Chondrocyte (in vitro differentiated cells): ENCODE measurements at regions not wholly inside any gene's neighbourhood (a gene's known extent, or its start where the extent isn't known, plus 50 kb on each side); places are given as distances from the start of the nearest gene placed in this dataset.

Experiments
- DNase-seq: peaks from one replicate; pipeline ENCODE4 v3.0.0; 2021; ENCODE audit warnings: mixed read lengths, low spot score
- H3K27ac Mint-ChIP-seq: one replicate; pipeline ENCODE4 v1.8.0; 2021; ENCODE audit warnings: mild to moderate bottlenecking, moderate library complexity, mixed read lengths; ENCODE audit not compliant: unreplicated experiment
- H3K27me3 Mint-ChIP-seq: 2 replicates; pipeline ENCODE4 v1.8.0; 2021; ENCODE audit warnings: low read depth, mixed read lengths
- H3K36me3 Mint-ChIP-seq: 2 replicates; pipeline ENCODE4 v1.8.0; 2021; ENCODE audit warnings: low read depth, mixed read lengths
- H3K4me1 Mint-ChIP-seq: 2 replicates; pipeline ENCODE4 v1.8.0; 2021; ENCODE audit warnings: low read depth, mild to moderate bottlenecking, mixed read lengths
- H3K4me3 Mint-ChIP-seq: one replicate; pipeline ENCODE4 v1.8.0; 2021; ENCODE audit warnings: mild to moderate bottlenecking, moderate library complexity, mixed read lengths; ENCODE audit not compliant: unreplicated experiment
- H3K9me3 Mint-ChIP-seq: 2 replicates; pipeline ENCODE4 v1.8.0; 2021; ENCODE audit warnings: low read depth, mixed read lengths
- CTCF ChIP-seq: fragments of 200-600 bp; sonication (generic); IDR thresholded peaks from 2 replicates; pipeline ENCODE4 v1.5.0; 2021; ENCODE audit warnings: antibody characterized with exemption, mild to moderate bottlenecking, moderate library complexity

GRCh38 chr12:60035835-60036234 lies 440.0 kb downstream of the SLC16A7 start:
- no peak for DNase-seq
- H3K27ac Mint-ChIP-seq = no peak overlapping the region
- TF ChIP-seq CTCF = no peak

GRCh38 chr12:60042835-60043234 lies 447.0 kb downstream of the SLC16A7 start:
- H3K9me3 Mint-ChIP-seq = no peaks in the 10 kb centered on the region
- H3K27me3 Mint-ChIP-seq = peaks cover 2% of the 10 kb centered on the region
- no peak overlapping the region for H3K4me3 Mint-ChIP-seq
- peaks cover 15% of the 10 kb centered on the region for H3K4me1 Mint-ChIP-seq
- H3K27ac Mint-ChIP-seq = no peak overlapping the region
- DNase-seq = no peak
- no peak for TF ChIP-seq CTCF
- H3K36me3 Mint-ChIP-seq = no peaks in the 10 kb centered on the region

More at GRCh38 chr12:60035835-60036234, 440.0 kb downstream of the SLC16A7 start:
- Mint-ChIP-seq H3K9me3 (peaks cover 11% of the 10 kb centered on the region), H3K27me3 (peaks cover 4% of the 10 kb centered on the region), H3K4me3 (no peak overlapping the region), H3K36me3 (peaks cover 1% of the 10 kb centered on the region), H3K4me1 (no peaks in the 10 kb centered on the region)

GRCh38 chr12:60043236-60043635 lies 447.4 kb downstream of the SLC16A7 start:
- no peak for TF ChIP-seq CTCF
- H3K4me3 Mint-ChIP-seq = no peak overlapping the region
- H3K36me3 Mint-ChIP-seq = no peaks in the 10 kb centered on the region
- peaks cover 15% of the 10 kb centered on the region for H3K4me1 Mint-ChIP-seq
- H3K27ac Mint-ChIP-seq = no peak overlapping the region
- no peaks in the 10 kb centered on the region for H3K9me3 Mint-ChIP-seq
- no peaks in the 10 kb centered on the region for H3K27me3 Mint-ChIP-seq
- DNase-seq = no peak

GRCh38 chr12:60052483-60052882 lies 456.7 kb downstream of the SLC16A7 start:
- no peaks in the 10 kb centered on the region for H3K27me3 Mint-ChIP-seq
- no peak overlapping the region for H3K27ac Mint-ChIP-seq
- H3K4me3 Mint-ChIP-seq = no peak overlapping the region
- no peaks in the 10 kb centered on the region for H3K9me3 Mint-ChIP-seq
- H3K4me1 Mint-ChIP-seq = no peaks in the 10 kb centered on the region
- H3K36me3 Mint-ChIP-seq = no peaks in the 10 kb centered on the region
- no peak for TF ChIP-seq CTCF
- no peak for DNase-seq

GRCh38 chr12:60059180-60059579 lies 463.4 kb downstream of the SLC16A7 start:
- Mint-ChIP-seq H3K9me3 (peaks cover 2% of the 10 kb centered on the region), H3K4me3 (no peak overlapping the region), H3K36me3 (no peaks in the 10 kb centered on the region), H3K4me1 (no peaks in the 10 kb centered on the region), H3K27me3 (peaks cover 4% of the 10 kb centered on the region), H3K27ac (no peak overlapping the region)
- DNase-seq = no peak
- TF ChIP-seq CTCF = no peak
